ENCODE measurements at regions not wholly inside any gene's neighbourhood (a gene's known extent, or its start where the extent isn't known, plus 50 kb on each side); places are given as distances from the start of the nearest gene placed in this dataset.

- DNase-seq (ENCODE audit: low spot score), result no peak
- Histone ChIP-seq H3K27ac (no peak overlapping the region), H3K9me3 (ENCODE audit: low read depth) (no peaks in the 10 kb centered on the region), H4K20me1 (ENCODE audit: low read depth) (no peaks in the 10 kb centered on the region), H3K4me2 (no peak overlapping the region), H3K4me3 (no peak overlapping the region), H3K27me3 (no peaks in the 10 kb centered on the region), H3K79me2 (ENCODE audit: low read depth) (peaks cover 29% of the 10 kb centered on the region), H3K36me3 (no peaks in the 10 kb centered on the region), H3F3A (ENCODE audit: low read depth) (no peaks in the 10 kb centered on the region), H3K9ac (no peak overlapping the region), H3K4me1 (peaks cover 4% of the 10 kb centered on the region), H2AFZ (replicated peaks) (no peak overlapping the region)
- peaks cover 6% of the 10 kb centered on the region for H3K9me3 Mint-ChIP-seq
- no peak overlapping the region for H3K4me3 Mint-ChIP-seq
- peaks cover 3% of the 10 kb centered on the region for H3K36me3 Mint-ChIP-seq
- no peak for TF ChIP-seq CTCF (IDR thresholded peaks at IDR 0.05)
- TF ChIP-seq EZH2 (IDR thresholded peaks at IDR 0.05), result no peak
- TF ChIP-seq EZH2phosphoT487 (IDR thresholded peaks at IDR 0.05), result no peak
- H3K4me1 Mint-ChIP-seq, result no peaks in the 10 kb centered on the region
- H3K27me3 Mint-ChIP-seq (ENCODE audit: insufficient read depth, low read depth), result no peaks in the 10 kb centered on the region
- no peak overlapping the region for H3K27ac Mint-ChIP-seq
Measured at GRCh38 chr9:130781569-130781968, 53.5 kb upstream of the ABL1 start.

- H3K9me3 Mint-ChIP-seq, result no peaks in the 10 kb centered on the region
- no peak overlapping the region for H3K27ac ChIP-seq
- DNase-seq (ENCODE audit: low spot score), result no peak
- no peak overlapping the region for H2AFZ ChIP-seq (replicated peaks)
- H3K9me3 ChIP-seq (ENCODE audit: low read depth), result no peaks in the 10 kb centered on the region
- peaks cover 39% of the 10 kb centered on the region for H3K79me2 ChIP-seq (ENCODE audit: low read depth)
- H3K36me3 Mint-ChIP-seq, result peaks cover 3% of the 10 kb centered on the region
- H3K27me3 Mint-ChIP-seq (ENCODE audit: insufficient read depth, low read depth), result no peaks in the 10 kb centered on the region
- no peaks in the 10 kb centered on the region for H3K36me3 ChIP-seq
- no peaks in the 10 kb centered on the region for H3K4me1 Mint-ChIP-seq
- H3K4me3 ChIP-seq, result no peak overlapping the region
- TF ChIP-seq EZH2phosphoT487 (IDR thresholded peaks at IDR 0.05) (no peak), CTCF (IDR thresholded peaks at IDR 0.05) (no peak), EZH2 (IDR thresholded peaks at IDR 0.05) (no peak)
- no peaks in the 10 kb centered on the region for H3F3A ChIP-seq (ENCODE audit: low read depth)
- no peaks in the 10 kb centered on the region for H4K20me1 ChIP-seq (ENCODE audit: low read depth)
- H3K27ac Mint-ChIP-seq, result peak overlapping the region; percentile 1
- no peaks in the 10 kb centered on the region for H3K27me3 ChIP-seq
- no peak overlapping the region for H3K4me2 ChIP-seq
- no peak overlapping the region for H3K4me3 Mint-ChIP-seq
- H3K9ac ChIP-seq, result no peak overlapping the region
- H3K4me1 ChIP-seq, result peaks cover 4% of the 10 kb centered on the region
Measured at GRCh38 chr9:130782886-130783530, 52.0 kb upstream of the ABL1 start.

GRCh38 chr9:130785053-130785452 is 50.0 kb upstream of the ABL1 start:
- no peaks in the 10 kb centered on the region for H4K20me1 ChIP-seq (ENCODE audit: low read depth)
- H3K9me3 Mint-ChIP-seq, result peaks cover 12% of the 10 kb centered on the region
- H3K9me3 ChIP-seq (ENCODE audit: low read depth), result peaks cover 5% of the 10 kb centered on the region
- peaks cover 9% of the 10 kb centered on the region for H3K36me3 Mint-ChIP-seq
- H3K4me3 ChIP-seq, result no peak overlapping the region
- H3K4me2 ChIP-seq, result no peak overlapping the region
- H3K27ac Mint-ChIP-seq, result no peak overlapping the region
- H3K36me3 ChIP-seq, result no peaks in the 10 kb centered on the region
- no peaks in the 10 kb centered on the region for H3K4me1 Mint-ChIP-seq
- H3K9ac ChIP-seq, result no peak overlapping the region
- no peaks in the 10 kb centered on the region for H3F3A ChIP-seq (ENCODE audit: low read depth)
- no peak overlapping the region for H3K4me3 Mint-ChIP-seq
- H3K27ac ChIP-seq, result no peak overlapping the region
- peaks cover 4% of the 10 kb centered on the region for H3K4me1 ChIP-seq
- no peak overlapping the region for H2AFZ ChIP-seq (replicated peaks)
- no peak for DNase-seq (ENCODE audit: low spot score)
- peaks cover 46% of the 10 kb centered on the region for H3K79me2 ChIP-seq (ENCODE audit: low read depth)
- no peaks in the 10 kb centered on the region for H3K27me3 ChIP-seq
- TF ChIP-seq EZH2 (IDR thresholded peaks at IDR 0.05) (no peak), CTCF (IDR thresholded peaks at IDR 0.05) (no peak), EZH2phosphoT487 (IDR thresholded peaks at IDR 0.05) (no peak)
- no peaks in the 10 kb centered on the region for H3K27me3 Mint-ChIP-seq (ENCODE audit: insufficient read depth, low read depth)

All from neural progenitor cell (in vitro differentiated cells).